HEK293 (cell line): ENCODE measurements at regions not wholly inside any gene's neighbourhood (a gene's known extent, or its start where the extent isn't known, plus 50 kb on each side); places are given as distances from the start of the nearest gene placed in this dataset.
A peak's percentile ranks its signal among the peaks of the same experiment; 100 is the strongest.

Experiments
- CTCF ChIA-PET: fragments of 350-600 bp; formaldehyde crosslinking; extraction: SDS; loops from one replicate; lab custom pipeline; 2021; ENCODE audit warnings: antibody characterized with exemption; lab: Yijun Ruan, JAX
- POLR2A ChIA-PET: fragments of 300-600 bp; formaldehyde crosslinking; extraction: SDS; loops from one replicate; lab custom pipeline; 2020; ENCODE audit warnings: antibody characterized with exemption, inconsistent platforms; lab: Yijun Ruan, JAX
- H3K27ac ChIP-seq: fragments of 200-500 bp; sonication (Bioruptor generic); 2 replicates; pipeline ENCODE4 v1.5.1; 2014; ENCODE audit warnings: low read depth, low read length, control low read depth, inconsistent platforms; ENCODE audit errors: extremely low read depth
- H3K36me3 ChIP-seq, 2 experiments: fragments of 200-500 bp in 1 of 2; sonication (Bioruptor generic) in 1 of 2; 1 replicate in 1 of 2; 2 replicates in 1 of 2; pipeline ENCODE4 v1.5.1; 2014 to 2017; ENCODE audit warnings: inconsistent platforms in 2 of 2, low read length in 2 of 2; ENCODE audit not compliant: control insufficient read depth in 2 of 2, insufficient read depth in 1 of 2
- H3K4me1 ChIP-seq: fragments of 200-500 bp; sonication (Bioruptor generic); 2 replicates; pipeline ENCODE4 v1.5.1; 2014; ENCODE audit warnings: mild to moderate bottlenecking, low read length, inconsistent platforms; ENCODE audit not compliant: control insufficient read depth, insufficient read depth
- H3K4me3 ChIP-seq: 2 replicates; pipeline ENCODE4 v1.5.1; 2011; ENCODE audit warnings: low read depth, mild to moderate bottlenecking, control low read depth, low read length, moderate library complexity
- H3K9me3 ChIP-seq: fragments of 200-500 bp; sonication (Bioruptor generic); 2 replicates; pipeline ENCODE4 v1.5.1; 2014; ENCODE audit warnings: low read depth, low read length, inconsistent platforms; ENCODE audit not compliant: control insufficient read depth, insufficient read depth
- FEZF1 ChIP-seq: fragments of 450-650 bp; formaldehyde crosslinking; IDR thresholded peaks from 2 replicates; pipeline ENCODE4 v1.5.1; 2016; ENCODE audit warnings: missing biosample characterization, missing genetic modification characterization
- IKZF3 ChIP-seq: fragments of 450-650 bp; IDR thresholded peaks from 2 replicates; pipeline ENCODE4 v1.5.0; 2018; ENCODE audit warnings: missing biosample characterization, mild to moderate bottlenecking, missing genetic modification characterization, moderate library complexity
- MYNN ChIP-seq: fragments of 450-650 bp; formaldehyde crosslinking; IDR thresholded peaks from 2 replicates; pipeline ENCODE4 v1.5.1; 2016; ENCODE audit warnings: missing biosample characterization, missing genetic modification characterization, borderline replicate concordance
- PRDM1 ChIP-seq: fragments of 450-650 bp; formaldehyde crosslinking; IDR thresholded peaks from 2 replicates; pipeline ENCODE4; 2016; ENCODE audit warnings: missing biosample characterization, missing genetic modification characterization
- SETDB1 ChIP-seq: IDR thresholded peaks from one replicate; pipeline ENCODE4 v1.6.1; 2017; ENCODE audit warnings: mild to moderate bottlenecking, low read length, moderate library complexity, mixed read lengths; ENCODE audit not compliant: insufficient read length
- WT1 ChIP-seq: fragments of 450-650 bp; formaldehyde crosslinking; IDR thresholded peaks from 2 replicates; pipeline ENCODE4 v1.5.1; 2016; ENCODE audit warnings: missing biosample characterization, missing genetic modification characterization
- ZBTB8A ChIP-seq: fragments of 450-650 bp; formaldehyde crosslinking; IDR thresholded peaks from 2 replicates; pipeline ENCODE4 v1.5.1; 2016; ENCODE audit warnings: missing biosample characterization, missing genetic modification characterization
- ZFP69B ChIP-seq: fragments of 450-650 bp; formaldehyde crosslinking; IDR thresholded peaks from 2 replicates; pipeline ENCODE4 v1.5.1; 2016; ENCODE audit warnings: missing biosample characterization, missing genetic modification characterization
- ZNF549 ChIP-seq: fragments of 450-650 bp; IDR thresholded peaks from 2 replicates; pipeline ENCODE4 v1.5.1; 2018; ENCODE audit warnings: missing biosample characterization, missing genetic modification characterization, mild to moderate bottlenecking, inconsistent platforms, moderate library complexity
- ZNF670 ChIP-seq: fragments of 450-650 bp; formaldehyde crosslinking; IDR thresholded peaks from 2 replicates; pipeline ENCODE4 v1.5.1; 2016; ENCODE audit warnings: missing biosample characterization, missing genetic modification characterization, low read depth
- ZNF777 ChIP-seq: fragments of 450-650 bp; formaldehyde crosslinking; IDR thresholded peaks from 2 replicates; pipeline ENCODE4 v1.5.1; 2017; ENCODE audit warnings: missing biosample characterization, missing genetic modification characterization, borderline replicate concordance
- ZNF791 ChIP-seq: fragments of 450-650 bp; formaldehyde crosslinking; IDR thresholded peaks from 2 replicates; pipeline ENCODE4 v1.5.1; 2016; ENCODE audit warnings: missing biosample characterization, missing genetic modification characterization
- ZNF830 ChIP-seq: fragments of 450-650 bp; IDR thresholded peaks from 2 replicates; pipeline ENCODE4 v1.5.0; 2018; ENCODE audit warnings: missing biosample characterization, missing genetic modification characterization, low read depth, mild to moderate bottlenecking, moderate library complexity
- ZNF843 ChIP-seq: fragments of 450-650 bp; formaldehyde crosslinking; IDR thresholded peaks from 2 replicates; pipeline ENCODE4 v1.5.1; 2016; ENCODE audit warnings: missing biosample characterization, missing genetic modification characterization
- TF ChIP-seq, protein P1 (sequence below): fragments of 450-650 bp; formaldehyde crosslinking; IDR thresholded peaks from 2 replicates; pipeline ENCODE4 v1.5.1; 2016; ENCODE audit warnings: missing biosample characterization, missing genetic modification characterization
- TF ChIP-seq, protein P2 (sequence below): fragments of 450-650 bp; formaldehyde crosslinking; IDR thresholded peaks from 2 replicates; pipeline ENCODE4 v1.5.1; 2017; ENCODE audit warnings: missing biosample characterization, missing genetic modification characterization
- TF ChIP-seq, protein P3 (sequence below): fragments of 450-650 bp; formaldehyde crosslinking; IDR thresholded peaks from 2 replicates; pipeline ENCODE4 v1.5.1; 2016; ENCODE audit warnings: missing biosample characterization, missing genetic modification characterization, borderline replicate concordance
- TF ChIP-seq, protein P4 (sequence below): fragments of 450-650 bp; formaldehyde crosslinking; IDR thresholded peaks from 2 replicates; pipeline ENCODE4 v1.5.1; 2017; ENCODE audit warnings: missing biosample characterization, missing genetic modification characterization
- TF ChIP-seq, protein P5 (sequence below): fragments of 450-650 bp; formaldehyde crosslinking; IDR thresholded peaks from 2 replicates; pipeline ENCODE4 v1.5.1; 2016; ENCODE audit warnings: missing biosample characterization, missing genetic modification characterization, borderline replicate concordance
- TF ChIP-seq, protein P6 (sequence below): fragments of 450-650 bp; formaldehyde crosslinking; IDR thresholded peaks from 2 replicates; pipeline ENCODE4 v1.5.1; 2016; ENCODE audit warnings: missing biosample characterization, missing genetic modification characterization

DNA sequence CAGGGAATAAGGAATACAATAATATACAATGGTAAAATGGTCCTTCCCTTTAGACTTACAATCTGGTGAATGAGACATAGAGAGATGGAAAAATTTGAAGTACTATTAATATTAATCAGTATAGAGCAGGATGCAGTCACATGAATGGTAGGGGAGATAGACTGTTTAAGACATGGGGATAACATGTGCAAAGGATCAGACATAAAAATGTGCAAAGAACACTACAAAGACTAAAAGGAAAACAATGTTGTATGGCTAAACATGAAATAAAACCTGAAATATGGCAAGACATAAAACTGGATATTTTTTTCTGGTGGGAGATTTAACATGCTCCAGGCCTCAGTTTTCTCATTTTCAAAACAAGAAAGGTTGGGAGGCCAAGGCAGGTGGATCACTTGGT, 182.4 kb upstream of the DPT start:
- ChIA-PET POLR2A (no interaction called here), CTCF (interaction anchor here (0.9 kb wide), 1 partner anchor 14 kb away, joined by 3 read pairs; no protein-coding TSS in a partner anchor)
- H3K4me3 ChIP-seq = no peak overlapping the region
- H3K27ac ChIP-seq = no peak overlapping the region
- H3K9me3 ChIP-seq = no peaks in the 10 kb centered on the region
- peaks cover 2% of the 10 kb centered on the region; the same call in 1 of the 2 replicates for H3K4me1 ChIP-seq
- H3K36me3 ChIP-seq = no peaks in the 10 kb centered on the region
- TF ChIP-seq ZNF549 = no peak
- no peak for TF ChIP-seq PRDM1
- TF ChIP-seq, protein P1, sequence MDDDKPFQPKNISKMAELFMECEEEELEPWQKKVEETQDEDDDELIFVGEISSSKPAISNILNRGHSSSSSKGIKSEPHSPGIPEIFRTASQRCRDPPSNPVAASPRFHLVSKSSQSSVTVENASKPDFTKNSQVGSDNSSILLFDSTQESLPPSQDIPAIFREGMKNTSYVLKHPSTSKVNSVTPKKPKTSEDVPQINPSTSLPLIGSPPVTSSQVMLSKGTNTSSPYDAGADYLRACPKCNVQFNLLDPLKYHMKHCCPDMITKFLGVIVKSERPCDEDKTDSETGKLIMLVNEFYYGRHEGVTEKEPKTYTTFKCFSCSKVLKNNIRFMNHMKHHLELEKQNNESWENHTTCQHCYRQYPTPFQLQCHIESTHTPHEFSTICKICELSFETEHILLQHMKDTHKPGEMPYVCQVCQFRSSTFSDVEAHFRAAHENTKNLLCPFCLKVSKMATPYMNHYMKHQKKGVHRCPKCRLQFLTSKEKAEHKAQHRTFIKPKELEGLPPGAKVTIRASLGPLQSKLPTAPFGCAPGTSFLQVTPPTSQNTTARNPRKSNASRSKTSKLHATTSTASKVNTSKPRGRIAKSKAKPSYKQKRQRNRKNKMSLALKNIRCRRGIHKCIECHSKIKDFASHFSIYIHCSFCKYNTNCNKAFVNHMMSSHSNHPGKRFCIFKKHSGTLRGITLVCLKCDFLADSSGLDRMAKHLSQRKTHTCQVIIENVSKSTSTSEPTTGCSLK (tag by site-specific recombination) = no peak
- TF ChIP-seq ZNF777 (tag by site-specific recombination) = no peak
- TF ChIP-seq SETDB1 = no peak
- TF ChIP-seq ZNF830 (tag by site-specific recombination) = no peak
- no peak for TF ChIP-seq ZFP69B
- no peak for TF ChIP-seq ZNF791 (tag by site-specific recombination)
- TF ChIP-seq ZNF670 = no peak
- TF ChIP-seq, protein P2, sequence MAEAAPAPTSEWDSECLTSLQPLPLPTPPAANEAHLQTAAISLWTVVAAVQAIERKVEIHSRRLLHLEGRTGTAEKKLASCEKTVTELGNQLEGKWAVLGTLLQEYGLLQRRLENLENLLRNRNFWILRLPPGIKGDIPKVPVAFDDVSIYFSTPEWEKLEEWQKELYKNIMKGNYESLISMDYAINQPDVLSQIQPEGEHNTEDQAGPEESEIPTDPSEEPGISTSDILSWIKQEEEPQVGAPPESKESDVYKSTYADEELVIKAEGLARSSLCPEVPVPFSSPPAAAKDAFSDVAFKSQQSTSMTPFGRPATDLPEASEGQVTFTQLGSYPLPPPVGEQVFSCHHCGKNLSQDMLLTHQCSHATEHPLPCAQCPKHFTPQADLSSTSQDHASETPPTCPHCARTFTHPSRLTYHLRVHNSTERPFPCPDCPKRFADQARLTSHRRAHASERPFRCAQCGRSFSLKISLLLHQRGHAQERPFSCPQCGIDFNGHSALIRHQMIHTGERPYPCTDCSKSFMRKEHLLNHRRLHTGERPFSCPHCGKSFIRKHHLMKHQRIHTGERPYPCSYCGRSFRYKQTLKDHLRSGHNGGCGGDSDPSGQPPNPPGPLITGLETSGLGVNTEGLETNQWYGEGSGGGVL = no peak
- TF ChIP-seq WT1 (tag by site-specific recombination) = no peak
- no peak for TF ChIP-seq IKZF3 (tag by site-specific recombination)
- TF ChIP-seq, protein P3, sequence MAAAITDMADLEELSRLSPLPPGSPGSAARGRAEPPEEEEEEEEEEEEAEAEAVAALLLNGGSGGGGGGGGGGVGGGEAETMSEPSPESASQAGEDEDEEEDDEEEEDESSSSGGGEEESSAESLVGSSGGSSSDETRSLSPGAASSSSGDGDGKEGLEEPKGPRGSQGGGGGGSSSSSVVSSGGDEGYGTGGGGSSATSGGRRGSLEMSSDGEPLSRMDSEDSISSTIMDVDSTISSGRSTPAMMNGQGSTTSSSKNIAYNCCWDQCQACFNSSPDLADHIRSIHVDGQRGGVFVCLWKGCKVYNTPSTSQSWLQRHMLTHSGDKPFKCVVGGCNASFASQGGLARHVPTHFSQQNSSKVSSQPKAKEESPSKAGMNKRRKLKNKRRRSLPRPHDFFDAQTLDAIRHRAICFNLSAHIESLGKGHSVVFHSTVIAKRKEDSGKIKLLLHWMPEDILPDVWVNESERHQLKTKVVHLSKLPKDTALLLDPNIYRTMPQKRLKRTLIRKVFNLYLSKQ (tag by site-specific recombination) = no peak

DNA sequence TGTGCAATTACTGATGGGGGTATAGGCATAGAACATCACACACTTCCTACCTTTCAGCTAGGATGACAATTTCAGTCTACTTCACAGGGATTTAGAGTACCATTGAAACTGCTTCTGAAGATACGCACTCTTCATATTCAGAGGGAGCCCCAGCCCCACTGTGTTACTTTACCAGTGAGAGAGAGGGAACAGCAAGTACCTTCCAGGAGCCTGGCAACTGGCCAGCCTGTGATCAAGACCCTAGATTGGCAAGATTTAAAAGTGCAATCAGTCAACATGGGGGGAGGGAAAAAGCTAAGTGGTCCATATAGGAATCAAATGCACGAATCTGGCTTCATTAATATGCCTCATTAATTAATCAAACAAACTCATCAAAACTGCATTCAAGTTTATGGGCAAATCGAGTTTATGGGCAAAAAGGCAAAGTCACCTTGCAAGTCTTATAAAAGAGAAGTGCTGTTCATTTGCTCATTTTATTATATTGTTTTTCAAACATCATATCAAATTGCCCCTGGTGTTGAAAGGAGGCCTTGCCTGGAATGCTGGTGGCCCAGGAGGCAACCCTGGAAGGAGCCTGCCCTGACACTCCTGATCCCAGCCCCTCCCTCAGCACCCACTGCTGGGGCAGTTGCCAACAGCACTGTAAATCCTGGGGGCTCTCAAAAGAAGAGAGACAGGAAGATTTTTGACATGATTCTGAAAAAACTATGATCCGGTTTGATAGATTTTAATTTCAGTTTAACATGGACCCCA, 184.9 kb upstream of the DPT start:
- Histone ChIP-seq H3K27ac (no peak overlapping the region), H3K36me3 (no peaks in the 10 kb centered on the region), H3K4me1 (0 out of 2 replicates have a peak, but pooled peaks cover 2% of the 10 kb centered on the region), H3K4me3 (no peak overlapping the region), H3K9me3 (no peaks in the 10 kb centered on the region)
- ChIA-PET POLR2A (no interaction called here), CTCF (interaction anchor here (0.7 to 1.2 kb wide), 2 partner anchors 14 to 310 kb away, joined by 3 read pairs; no protein-coding TSS in a partner anchor)
- TF ChIP-seq MYNN (tag by site-specific recombination) (no peak), ZBTB8A (tag by site-specific recombination) (no peak), ZNF843 (no peak), FEZF1 (tag by site-specific recombination) (peak; percentile 61)
- TF ChIP-seq, protein P4, sequence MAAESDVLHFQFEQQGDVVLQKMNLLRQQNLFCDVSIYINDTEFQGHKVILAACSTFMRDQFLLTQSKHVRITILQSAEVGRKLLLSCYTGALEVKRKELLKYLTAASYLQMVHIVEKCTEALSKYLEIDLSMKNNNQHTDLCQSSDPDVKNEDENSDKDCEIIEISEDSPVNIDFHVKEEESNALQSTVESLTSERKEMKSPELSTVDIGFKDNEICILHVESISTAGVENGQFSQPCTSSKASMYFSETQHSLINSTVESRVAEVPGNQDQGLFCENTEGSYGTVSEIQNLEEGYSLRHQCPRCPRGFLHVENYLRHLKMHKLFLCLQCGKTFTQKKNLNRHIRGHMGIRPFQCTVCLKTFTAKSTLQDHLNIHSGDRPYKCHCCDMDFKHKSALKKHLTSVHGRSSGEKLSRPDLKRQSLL (tag by site-specific recombination) = no peak
- TF ChIP-seq, protein P5, sequence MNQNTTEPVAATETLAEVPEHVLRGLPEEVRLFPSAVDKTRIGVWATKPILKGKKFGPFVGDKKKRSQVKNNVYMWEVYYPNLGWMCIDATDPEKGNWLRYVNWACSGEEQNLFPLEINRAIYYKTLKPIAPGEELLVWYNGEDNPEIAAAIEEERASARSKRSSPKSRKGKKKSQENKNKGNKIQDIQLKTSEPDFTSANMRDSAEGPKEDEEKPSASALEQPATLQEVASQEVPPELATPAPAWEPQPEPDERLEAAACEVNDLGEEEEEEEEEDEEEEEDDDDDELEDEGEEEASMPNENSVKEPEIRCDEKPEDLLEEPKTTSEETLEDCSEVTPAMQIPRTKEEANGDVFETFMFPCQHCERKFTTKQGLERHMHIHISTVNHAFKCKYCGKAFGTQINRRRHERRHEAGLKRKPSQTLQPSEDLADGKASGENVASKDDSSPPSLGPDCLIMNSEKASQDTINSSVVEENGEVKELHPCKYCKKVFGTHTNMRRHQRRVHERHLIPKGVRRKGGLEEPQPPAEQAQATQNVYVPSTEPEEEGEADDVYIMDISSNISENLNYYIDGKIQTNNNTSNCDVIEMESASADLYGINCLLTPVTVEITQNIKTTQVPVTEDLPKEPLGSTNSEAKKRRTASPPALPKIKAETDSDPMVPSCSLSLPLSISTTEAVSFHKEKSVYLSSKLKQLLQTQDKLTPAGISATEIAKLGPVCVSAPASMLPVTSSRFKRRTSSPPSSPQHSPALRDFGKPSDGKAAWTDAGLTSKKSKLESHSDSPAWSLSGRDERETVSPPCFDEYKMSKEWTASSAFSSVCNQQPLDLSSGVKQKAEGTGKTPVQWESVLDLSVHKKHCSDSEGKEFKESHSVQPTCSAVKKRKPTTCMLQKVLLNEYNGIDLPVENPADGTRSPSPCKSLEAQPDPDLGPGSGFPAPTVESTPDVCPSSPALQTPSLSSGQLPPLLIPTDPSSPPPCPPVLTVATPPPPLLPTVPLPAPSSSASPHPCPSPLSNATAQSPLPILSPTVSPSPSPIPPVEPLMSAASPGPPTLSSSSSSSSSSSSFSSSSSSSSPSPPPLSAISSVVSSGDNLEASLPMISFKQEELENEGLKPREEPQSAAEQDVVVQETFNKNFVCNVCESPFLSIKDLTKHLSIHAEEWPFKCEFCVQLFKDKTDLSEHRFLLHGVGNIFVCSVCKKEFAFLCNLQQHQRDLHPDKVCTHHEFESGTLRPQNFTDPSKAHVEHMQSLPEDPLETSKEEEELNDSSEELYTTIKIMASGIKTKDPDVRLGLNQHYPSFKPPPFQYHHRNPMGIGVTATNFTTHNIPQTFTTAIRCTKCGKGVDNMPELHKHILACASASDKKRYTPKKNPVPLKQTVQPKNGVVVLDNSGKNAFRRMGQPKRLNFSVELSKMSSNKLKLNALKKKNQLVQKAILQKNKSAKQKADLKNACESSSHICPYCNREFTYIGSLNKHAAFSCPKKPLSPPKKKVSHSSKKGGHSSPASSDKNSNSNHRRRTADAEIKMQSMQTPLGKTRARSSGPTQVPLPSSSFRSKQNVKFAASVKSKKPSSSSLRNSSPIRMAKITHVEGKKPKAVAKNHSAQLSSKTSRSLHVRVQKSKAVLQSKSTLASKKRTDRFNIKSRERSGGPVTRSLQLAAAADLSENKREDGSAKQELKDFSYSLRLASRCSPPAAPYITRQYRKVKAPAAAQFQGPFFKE (tag by site-specific recombination) = no peak
- TF ChIP-seq, protein P6, sequence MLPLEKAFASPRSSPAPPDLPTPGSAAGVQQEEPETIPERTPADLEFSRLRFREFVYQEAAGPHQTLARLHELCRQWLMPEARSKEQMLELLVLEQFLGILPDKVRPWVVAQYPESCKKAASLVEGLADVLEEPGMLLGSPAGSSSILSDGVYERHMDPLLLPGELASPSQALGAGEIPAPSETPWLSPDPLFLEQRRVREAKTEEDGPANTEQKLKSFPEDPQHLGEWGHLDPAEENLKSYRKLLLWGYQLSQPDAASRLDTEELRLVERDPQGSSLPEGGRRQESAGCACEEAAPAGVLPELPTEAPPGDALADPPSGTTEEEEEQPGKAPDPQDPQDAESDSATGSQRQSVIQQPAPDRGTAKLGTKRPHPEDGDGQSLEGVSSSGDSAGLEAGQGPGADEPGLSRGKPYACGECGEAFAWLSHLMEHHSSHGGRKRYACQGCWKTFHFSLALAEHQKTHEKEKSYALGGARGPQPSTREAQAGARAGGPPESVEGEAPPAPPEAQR (tag by site-specific recombination) = no peak
